Natural killer cell (primary cell): ENCODE measurements at regions not wholly inside any gene's neighbourhood (a gene's known extent, or its start where the extent isn't known, plus 50 kb on each side); places are given as distances from the start of the nearest gene placed in this dataset.
"Not testable (repeated sequence)": the region's sequence is repeated elsewhere in the genome, so short reads cannot be mapped to it uniquely, and the experiment has no call there.

ENCODE experiments used
- ATAC-seq, 3 donors: fragments of 150-1000 bp in 2 of 3; fragments of 200-7000 bp in 1 of 3; cut with Tn5 transposase; 1 replicate in 1 of 3; 2 replicates in 2 of 3; pipeline ENCODE4 v1.10.0; 2021; ENCODE audit warnings: mild to moderate bottlenecking in 2 of 3, moderate library complexity in 2 of 3
- DNase-seq, 2 donors: peaks; one replicate each; pipeline versions ENCODE4 v3.0.0 to v3.0.0-alpha.2; 2013 to 2021; ENCODE audit warnings: mixed read lengths in 1 of 2
- H3K27ac ChIP-seq: one replicate; pipeline ENCODE4 v1.5.1; 2013; ENCODE audit warnings: mild to moderate bottlenecking, low read length
- H3K27me3 ChIP-seq: one replicate; pipeline ENCODE4 v1.6.1; 2013; ENCODE audit warnings: low read length; ENCODE audit not compliant: control insufficient read depth, insufficient read depth
- H3K36me3 ChIP-seq: one replicate; pipeline ENCODE4 v1.6.1; 2013; ENCODE audit warnings: low read length; ENCODE audit not compliant: control insufficient read depth, insufficient read depth
- H3K4me1 ChIP-seq: one replicate; pipeline ENCODE4 v1.6.1; 2013; ENCODE audit warnings: low read length; ENCODE audit not compliant: control insufficient read depth, insufficient read depth
- H3K4me3 ChIP-seq: one replicate; pipeline ENCODE4 v1.5.1; 2013; ENCODE audit warnings: low read length
- H3K9me3 ChIP-seq: one replicate; pipeline ENCODE4 v1.6.1; 2013; ENCODE audit warnings: low read length; ENCODE audit not compliant: control insufficient read depth, insufficient read depth
- H3K27ac Mint-ChIP-seq, 2 donors: one replicate each; pipeline ENCODE4 v1.8.0; 2022; ENCODE audit warnings: mild to moderate bottlenecking in 2 of 2, mixed read lengths in 2 of 2, moderate library complexity in 1 of 2
- H3K27me3 Mint-ChIP-seq, 2 donors: one replicate each; pipeline ENCODE4 v1.8.0; 2022; ENCODE audit warnings: low read depth in 2 of 2, mixed read lengths in 2 of 2
- H3K36me3 Mint-ChIP-seq: one replicate; pipeline ENCODE4 v1.8.0; 2022; ENCODE audit warnings: mixed read lengths
- H3K4me1 Mint-ChIP-seq, 2 donors: one replicate each; pipeline ENCODE4 v1.8.0; 2022; ENCODE audit warnings: mixed read lengths in 2 of 2
- H3K4me3 Mint-ChIP-seq: one replicate; pipeline ENCODE4 v1.8.0; 2022; ENCODE audit warnings: mild to moderate bottlenecking, moderate library complexity, mixed read lengths
- H3K9me3 Mint-ChIP-seq, 2 donors: one replicate each; pipeline ENCODE4 v1.8.0; 2022; ENCODE audit warnings: mixed read lengths in 2 of 2
- CTCF ChIP-seq: fragments of 200-600 bp; IDR thresholded peaks from one replicate; pipeline ENCODE4 v1.8.0; 2022; ENCODE audit warnings: antibody characterized with exemption
- WGBS: methylation state at CpG from one replicate; pipeline ENCODE4 v1.1.7; 2013; ENCODE audit warnings: missing lambda C conversion rate; ENCODE audit not compliant: insufficient coverage; 5-methylcytosine and 5-hydroxymethylcytosine counted together
- intact Hi-C: fragments of 100-400 bp; cut with micrococcal nuclease; formaldehyde crosslinking; loops from one replicate; pipeline ENCODE4 v1.14.2; 2022

- ATAC-seq (no peak), DNase-seq (no peak)
- no peaks in the 10 kb centered on the region for H3K36me3 ChIP-seq
- no peaks in the 10 kb centered on the region for H3K36me3 Mint-ChIP-seq
- no peaks in the 10 kb centered on the region for H3K27me3 ChIP-seq
- no peak overlapping the region for H3K4me3 Mint-ChIP-seq
- no peaks in the 10 kb centered on the region for H3K9me3 Mint-ChIP-seq
- WGBS, result 65% methylated on average over 8 of the region's 8 CpGs
- peaks cover 17 to 18% of the 10 kb centered on the region in 2 donors for H3K27me3 Mint-ChIP-seq
- TF ChIP-seq CTCF, result no peak
- intact Hi-C loops, result no loop called here
- no peak overlapping the region for H3K27ac ChIP-seq
- H3K4me1 Mint-ChIP-seq, result no peaks in the 10 kb centered on the region
- H3K4me1 ChIP-seq, result no peaks in the 10 kb centered on the region
- H3K9me3 ChIP-seq, result no peaks in the 10 kb centered on the region
- H3K4me3 ChIP-seq, result no peak overlapping the region
- H3K27ac Mint-ChIP-seq, result no peak overlapping the region
These were observed 341.0 kb upstream of the SULF2 start for GRCh38 chr20:48126227-48126740.

GRCh38 chr20:48124960-48125359, 339.7 kb upstream of the SULF2 start:
- Histone ChIP-seq H3K4me1 (no peaks in the 10 kb centered on the region), H3K4me3 (no peak overlapping the region), H3K36me3 (no peaks in the 10 kb centered on the region), H3K27me3 (no peaks in the 10 kb centered on the region), H3K27ac (no peak overlapping the region), H3K9me3 (no peaks in the 10 kb centered on the region)
- Mint-ChIP-seq H3K4me1 (no peaks in the 10 kb centered on the region), H3K27ac (no peak overlapping the region), H3K27me3 (peaks cover 13 to 14% of the 10 kb centered on the region in 2 donors), H3K4me3 (no peak overlapping the region), H3K36me3 (no peaks in the 10 kb centered on the region), H3K9me3 (no peaks in the 10 kb centered on the region)
- ATAC-seq (no peak), DNase-seq (no peak)
- intact Hi-C loops, result no loop called here
- WGBS, result 69% methylated on average over 9 of the region's 9 CpGs
- TF ChIP-seq CTCF, result no peak

GRCh38 chr20:48124181-48124782, 339.0 kb upstream of the SULF2 start:
- ATAC-seq, result no peak
- no peaks in the 10 kb centered on the region for H3K36me3 Mint-ChIP-seq
- WGBS, result 74% methylated on average over 14 of the region's 14 CpGs
- Histone ChIP-seq H3K36me3 (no peaks in the 10 kb centered on the region), H3K4me1 (no peaks in the 10 kb centered on the region), H3K9me3 (no peaks in the 10 kb centered on the region), H3K27me3 (no peaks in the 10 kb centered on the region), H3K4me3 (no peak overlapping the region), H3K27ac (no peak overlapping the region)
- no peak for TF ChIP-seq CTCF
- no peak overlapping the region for H3K27ac Mint-ChIP-seq
- H3K27me3 Mint-ChIP-seq, result peaks cover 9 to 14% of the 10 kb centered on the region in 2 donors
- no peaks in the 10 kb centered on the region for H3K9me3 Mint-ChIP-seq
- no peaks in the 10 kb centered on the region for H3K4me1 Mint-ChIP-seq
- no peak overlapping the region for H3K4me3 Mint-ChIP-seq
- DNase-seq, result no peak
- intact Hi-C loops, result no loop called here

- Mint-ChIP-seq H3K27me3 (peaks cover 11 to 13% of the 10 kb centered on the region in 2 donors), H3K9me3 (no peaks in the 10 kb centered on the region), H3K4me3 (no peak overlapping the region), H3K36me3 (no peaks in the 10 kb centered on the region), H3K27ac (no peak overlapping the region), H3K4me1 (no peaks in the 10 kb centered on the region)
- TF ChIP-seq CTCF, result no peak
- ATAC-seq (no peak), DNase-seq (no peak)
- H3K4me3 ChIP-seq, result no peak overlapping the region
- no peaks in the 10 kb centered on the region for H3K27me3 ChIP-seq
- H3K4me1 ChIP-seq, result no peaks in the 10 kb centered on the region
- H3K9me3 ChIP-seq, result no peaks in the 10 kb centered on the region
- H3K36me3 ChIP-seq, result no peaks in the 10 kb centered on the region
- H3K27ac ChIP-seq, result no peak overlapping the region
- 87% methylated on average over 6 of the region's 8 CpGs for WGBS
- intact Hi-C loops, result no loop called here
These were observed 334.8 kb upstream of the SULF2 start for GRCh38 chr20:48120120-48120519.

- H3K4me1 Mint-ChIP-seq, ATAC-seq, H3K4me3 Mint-ChIP-seq, H3K36me3 Mint-ChIP-seq, H3K36me3 ChIP-seq, DNase-seq, H3K4me3 ChIP-seq, H3K27me3 ChIP-seq, intact Hi-C loops, H3K9me3 ChIP-seq, H3K27ac Mint-ChIP-seq, H3K4me1 ChIP-seq, H3K9me3 Mint-ChIP-seq, H3K27ac ChIP-seq: not testable (repeated sequence)
- WGBS, result 75% methylated on average over 4 of the region's 5 CpGs
- H3K27me3 Mint-ChIP-seq, result peaks cover 16 to 18% of the 10 kb centered on the region in 2 donors
These were observed 334.1 kb upstream of the SULF2 start for GRCh38 chr20:48119389-48119788.
